Esophagus muscularis mucosa (tissue), 3 donors: ENCODE measurements at regions not wholly inside any gene's neighbourhood (a gene's known extent, or its start where the extent isn't known, plus 50 kb on each side); places are given as distances from the start of the nearest gene placed in this dataset.

Experiments
- CTCF ChIP-seq, 3 experiments: fragments of 200-600 bp in 2 of 3; fragments of 450-650 bp in 1 of 3; sonication (generic) in 2 of 3; IDR thresholded peaks; one replicate each; pipeline ENCODE4 v1.5.1; 2017 to 2019; ENCODE audit warnings: antibody characterized with exemption in 3 of 3, mild to moderate bottlenecking in 2 of 3, moderate library complexity in 1 of 3
- POLR2A ChIP-seq: fragments of 450-650 bp; IDR thresholded peaks from one replicate; pipeline ENCODE4 v1.6.1; 2017; ENCODE audit warnings: antibody characterized with exemption, moderate library complexity, mild to moderate bottlenecking, low read depth
- POLR2AphosphoS5 ChIP-seq, 2 donors: sonication (generic); formaldehyde crosslinking; IDR thresholded peaks; one replicate each; pipeline ENCODE4 v1.6.1; 2017; ENCODE audit warnings: antibody characterized with exemption in 2 of 2

DNA sequence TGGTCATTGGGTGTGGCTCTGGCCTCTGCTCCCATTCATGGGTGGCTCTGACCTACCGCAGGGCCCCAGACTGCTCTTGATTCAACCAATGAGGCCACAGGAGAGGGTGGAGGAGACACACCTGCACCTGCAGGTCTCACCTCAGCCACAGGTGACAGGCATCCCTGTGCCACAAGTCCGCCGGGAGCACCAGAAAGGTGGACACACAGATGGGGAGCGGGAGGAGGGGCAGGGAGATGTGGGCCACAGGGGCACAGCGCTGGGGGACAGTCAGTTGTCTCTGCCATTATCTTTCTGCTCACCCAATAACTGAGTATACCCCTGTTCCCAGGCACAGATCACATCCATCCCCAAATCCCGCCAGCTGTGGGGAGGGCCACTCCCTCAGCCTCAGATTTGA lies 189.1 kb upstream of the SALL3 start:
- no peak for TF ChIP-seq CTCF (IDR thresholded peaks at IDR 0.05)
- no peak for TF ChIP-seq POLR2AphosphoS5 (IDR thresholded peaks at IDR 0.05)
- TF ChIP-seq POLR2A: no peak
